GM23338 (cell line): ENCODE measurements at regions not wholly inside any gene's neighbourhood (a gene's known extent, or its start where the extent isn't known, plus 50 kb on each side); places are given as distances from the start of the nearest gene placed in this dataset.
"Not testable (repeated sequence)": the region's sequence is repeated elsewhere in the genome, so short reads cannot be mapped to it uniquely, and the experiment has no call there.

Experiments used
- CTCF ChIP-seq, 2 experiments: fragments of 200-600 bp in 1 of 2; sonication (generic) in 1 of 2; conservative IDR thresholded peaks; 2 replicates each; pipeline versions ENCODE4 v1.5.1 to v1.6.1; 2016 to 2017; ENCODE audit warnings: antibody characterized with exemption in 2 of 2, low read depth in 2 of 2, mild to moderate bottlenecking in 2 of 2, moderate library complexity in 1 of 2
- EZH2phosphoT487 ChIP-seq: fragments of 200-600 bp; sonication (generic); IDR thresholded peaks from one replicate; pipeline ENCODE4 v1.8.1; 2018; ENCODE audit warnings: antibody characterized with exemption; ENCODE audit not compliant: unreplicated experiment

GRCh38 chr12:89150789-89151188 is 201.5 kb downstream of the DUSP6 start:
- TF ChIP-seq CTCF (conservative IDR thresholded peaks at IDR 0.05; ENCODE audit: low read depth in 2 of 2); EZH2phosphoT487: not testable (repeated sequence)
